ENCODE measurements at regions not wholly inside any gene's neighbourhood (a gene's known extent, or its start where the extent isn't known, plus 50 kb on each side); places are given as distances from the start of the nearest gene placed in this dataset.

DNA sequence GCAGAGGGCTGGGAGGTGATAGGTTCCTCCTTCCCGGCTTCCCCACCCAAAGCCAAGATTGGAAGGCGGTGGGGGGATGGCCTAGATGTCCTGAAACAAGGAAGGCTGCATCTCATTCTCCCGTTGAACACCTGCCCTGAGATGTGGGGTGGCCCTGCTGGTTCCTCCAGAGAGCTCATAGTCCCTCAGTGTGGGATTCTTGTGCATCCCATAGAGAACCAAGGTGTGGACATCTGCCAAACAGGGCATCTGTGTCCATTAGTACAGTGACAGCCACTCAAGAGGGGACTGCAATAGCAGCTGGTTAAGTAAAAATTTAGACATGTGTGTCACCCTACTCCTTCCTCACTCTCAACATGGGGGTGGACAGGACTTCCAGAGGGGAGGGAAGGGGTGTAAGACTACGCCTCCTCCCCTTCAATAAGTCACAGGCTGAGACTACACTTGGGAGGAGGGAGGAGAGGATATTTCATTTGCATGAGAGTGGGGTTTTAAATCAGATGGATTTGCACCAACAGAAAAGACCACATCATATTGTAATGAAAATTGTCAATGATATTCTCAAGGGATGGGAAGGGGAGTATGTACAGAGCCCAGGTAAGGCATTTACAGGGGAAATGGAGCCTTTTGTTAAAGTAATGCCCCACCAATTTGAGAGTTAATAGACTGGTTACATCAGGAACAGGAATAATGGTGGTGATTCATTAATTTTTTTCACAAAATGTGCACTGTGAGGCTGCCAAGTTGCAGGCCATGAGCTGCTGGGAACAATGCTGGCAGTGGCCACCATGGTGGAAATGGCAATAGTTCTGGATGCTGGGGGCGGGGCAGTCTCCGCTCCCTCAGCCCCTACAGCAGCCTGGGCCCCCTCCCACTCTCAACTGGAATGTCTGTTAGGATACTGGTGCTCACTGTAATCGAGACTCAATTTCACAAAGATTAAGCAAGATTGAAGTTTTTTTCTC is 80.6 kb downstream of the TEX51 start:
- WGBS, 2 donors = 86 to 94% methylated on average over 7 of the region's 7 CpGs

DNA sequence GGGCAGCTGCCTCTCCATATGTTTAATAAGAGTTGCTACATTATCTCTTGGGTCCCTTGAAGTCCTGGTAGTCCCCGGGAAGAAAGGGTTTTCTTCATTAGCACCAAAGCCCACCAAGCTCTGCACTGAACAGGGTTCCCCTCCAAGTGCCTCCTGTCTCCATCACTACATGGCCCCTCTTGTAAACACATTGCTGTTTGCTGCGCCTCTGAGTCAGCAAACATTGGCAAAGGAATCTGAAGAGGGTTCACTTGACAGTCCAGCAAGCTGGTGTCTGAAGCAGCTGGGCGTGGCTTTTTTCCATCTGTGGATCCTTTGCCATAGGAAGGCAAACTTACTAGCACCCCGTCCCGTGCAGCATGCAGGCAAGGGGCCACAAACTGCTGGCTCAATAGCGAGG is 82.8 kb downstream of the TEX51 start:
- H3K36me3 ChIP-seq = no peaks in the 10 kb centered on the region
- intact Hi-C loops (cut with DNase I) = no loop called here
- WGBS, 2 donors = 46 to 71% methylated on average over 6 of the region's 6 CpGs

More for the DNA sequence above, 80.6 kb downstream of the TEX51 start:
- TF ChIP-seq, protein P1, sequence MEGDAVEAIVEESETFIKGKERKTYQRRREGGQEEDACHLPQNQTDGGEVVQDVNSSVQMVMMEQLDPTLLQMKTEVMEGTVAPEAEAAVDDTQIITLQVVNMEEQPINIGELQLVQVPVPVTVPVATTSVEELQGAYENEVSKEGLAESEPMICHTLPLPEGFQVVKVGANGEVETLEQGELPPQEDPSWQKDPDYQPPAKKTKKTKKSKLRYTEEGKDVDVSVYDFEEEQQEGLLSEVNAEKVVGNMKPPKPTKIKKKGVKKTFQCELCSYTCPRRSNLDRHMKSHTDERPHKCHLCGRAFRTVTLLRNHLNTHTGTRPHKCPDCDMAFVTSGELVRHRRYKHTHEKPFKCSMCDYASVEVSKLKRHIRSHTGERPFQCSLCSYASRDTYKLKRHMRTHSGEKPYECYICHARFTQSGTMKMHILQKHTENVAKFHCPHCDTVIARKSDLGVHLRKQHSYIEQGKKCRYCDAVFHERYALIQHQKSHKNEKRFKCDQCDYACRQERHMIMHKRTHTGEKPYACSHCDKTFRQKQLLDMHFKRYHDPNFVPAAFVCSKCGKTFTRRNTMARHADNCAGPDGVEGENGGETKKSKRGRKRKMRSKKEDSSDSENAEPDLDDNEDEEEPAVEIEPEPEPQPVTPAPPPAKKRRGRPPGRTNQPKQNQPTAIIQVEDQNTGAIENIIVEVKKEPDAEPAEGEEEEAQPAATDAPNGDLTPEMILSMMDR (IDR thresholded peaks at IDR 0.05) = no peak
- no peak for TF ChIP-seq EP300 (IDR thresholded peaks at IDR 0.05)
- no peak for TF ChIP-seq POLR2A (IDR thresholded peaks at IDR 0.05)
- no peak for TF ChIP-seq POLR2AphosphoS5 (IDR thresholded peaks at IDR 0.05)
- Histone ChIP-seq H3K4me3 (no peak overlapping the region), H3K27ac (no peak overlapping the region), H3K27me3 (no peaks in the 10 kb centered on the region), H3K36me3 (no peaks in the 10 kb centered on the region), H3K9me3 (no peaks in the 10 kb centered on the region), H3K4me1 (no peaks in the 10 kb centered on the region)
- no peak for DNase-seq
- intact Hi-C loops (cut with DNase I) = no loop called here

DNA sequence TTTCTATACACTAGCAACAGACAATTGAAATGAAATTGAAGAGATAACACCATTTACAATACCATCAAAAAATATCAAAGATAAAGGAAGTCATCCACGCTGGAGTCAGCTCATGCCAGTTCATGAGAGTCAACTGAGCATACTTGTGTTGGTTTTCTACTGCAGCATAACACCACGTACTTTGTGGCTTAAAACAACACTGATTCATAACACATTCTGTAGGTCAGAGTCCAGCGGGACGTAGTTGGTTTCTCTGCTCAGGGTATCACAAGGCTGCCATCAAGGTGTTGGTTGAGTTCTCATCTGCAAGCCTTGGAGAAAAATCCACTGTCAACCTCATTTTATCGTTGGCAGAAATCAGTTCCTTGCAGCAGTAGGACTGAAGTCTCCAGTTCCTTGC is 84.2 kb downstream of the TEX51 start:
- Histone ChIP-seq H3K4me3 (no peak overlapping the region), H3K36me3 (no peaks in the 10 kb centered on the region), H3K9me3 (no peaks in the 10 kb centered on the region), H3K27ac (no peak overlapping the region), H3K27me3 (no peaks in the 10 kb centered on the region), H3K4me1 (peaks cover 0 to 13% (median 3%) of the 10 kb centered on the region in 4 donors)
- TF ChIP-seq POLR2AphosphoS5 (IDR thresholded peaks at IDR 0.05) (no peak), EP300 (IDR thresholded peaks at IDR 0.05) (no peak), POLR2A (IDR thresholded peaks at IDR 0.05) (no peak)
- TF ChIP-seq, protein P1 (IDR thresholded peaks at IDR 0.05) = no peak
- no peak for DNase-seq
- WGBS, 2 donors = 65 to 81% methylated on average over 5 of the region's 5 CpGs
- intact Hi-C loops (cut with DNase I) = no loop called here

More for the DNA sequence above, 82.8 kb downstream of the TEX51 start:
- no peak for DNase-seq
- Histone ChIP-seq H3K27ac (no peak overlapping the region), H3K4me1 (peaks cover 0 to 8% (median under 1%) of the 10 kb centered on the region in 4 donors), H3K9me3 (no peaks in the 10 kb centered on the region), H3K27me3 (no peaks in the 10 kb centered on the region), H3K4me3 (no peak overlapping the region)
- TF ChIP-seq, protein P1 (IDR thresholded peaks at IDR 0.05) = no peak
- TF ChIP-seq EP300 (IDR thresholded peaks at IDR 0.05) = no peak
- TF ChIP-seq POLR2A (IDR thresholded peaks at IDR 0.05) = no peak
- TF ChIP-seq POLR2AphosphoS5 (IDR thresholded peaks at IDR 0.05) = no peak

DNA sequence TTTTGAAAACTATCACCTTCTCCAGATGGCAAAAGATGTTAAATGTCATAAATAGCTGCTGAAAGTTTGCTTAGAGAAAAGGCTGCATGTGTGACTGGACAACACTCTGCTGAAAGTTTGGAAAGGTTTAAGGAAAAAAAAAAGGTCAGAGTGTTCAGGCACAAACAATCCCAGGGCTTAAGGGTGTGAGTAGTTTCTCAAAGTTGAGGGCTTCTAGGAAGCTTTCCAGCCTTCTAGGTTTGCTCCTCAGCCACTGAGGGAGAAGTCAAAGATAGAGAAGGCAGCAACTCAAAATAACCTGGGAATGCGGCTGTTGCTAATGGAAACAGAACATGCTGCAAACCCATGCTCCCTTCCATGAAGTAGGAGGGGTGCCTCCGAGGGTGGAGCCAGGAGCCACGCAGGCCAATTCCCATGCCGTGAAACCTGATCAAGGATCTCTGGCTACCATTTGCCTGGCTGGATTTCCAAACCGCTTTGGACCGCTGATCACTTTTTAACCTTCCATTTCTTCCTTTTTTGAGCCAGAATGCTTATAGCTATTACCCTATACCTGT is 88.0 kb downstream of the TEX51 start:
- WGBS, 2 donors = 79 to 83% methylated on average over 6 of the region's 6 CpGs
- Histone ChIP-seq H3K4me1 (peaks cover 0 to 13% (median 3%) of the 10 kb centered on the region in 4 donors), H3K36me3 (no peaks in the 10 kb centered on the region), H3K27ac (no peak overlapping the region), H3K9me3 (no peaks in the 10 kb centered on the region), H3K27me3 (no peaks in the 10 kb centered on the region), H3K4me3 (no peak overlapping the region)
- TF ChIP-seq POLR2AphosphoS5 (IDR thresholded peaks at IDR 0.05) = no peak
- TF ChIP-seq, protein P1 (IDR thresholded peaks at IDR 0.05) = no peak
- TF ChIP-seq POLR2A (IDR thresholded peaks at IDR 0.05) = no peak
- no peak for TF ChIP-seq EP300 (IDR thresholded peaks at IDR 0.05)
- no peak for DNase-seq
- intact Hi-C loops (cut with DNase I) = no loop called here

Measured in sigmoid colon (tissue), 6 donors.